ENCODE measurements at regions not wholly inside any gene's neighbourhood (a gene's known extent, or its start where the extent isn't known, plus 50 kb on each side); places are given as distances from the start of the nearest gene placed in this dataset.

DNA sequence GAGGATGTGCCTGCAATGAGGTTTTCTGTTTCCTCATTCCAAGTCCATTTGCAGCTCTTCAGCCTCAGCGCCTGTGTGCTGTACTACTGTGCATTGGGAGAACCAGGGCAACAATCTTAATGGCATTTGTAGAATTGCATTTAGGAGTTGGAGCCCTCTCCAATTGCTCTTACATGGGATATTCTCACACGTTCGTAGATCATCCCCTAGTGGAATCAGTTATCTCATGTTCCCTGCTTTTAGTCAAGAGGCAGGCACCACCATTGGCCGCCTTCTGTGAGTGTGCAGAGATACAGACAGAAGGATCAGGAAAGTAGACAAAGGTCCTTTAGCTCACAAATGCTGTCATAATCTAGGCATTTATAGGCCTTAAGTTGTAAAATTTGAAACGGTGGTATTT, 84.2 kb upstream of the RGS17 start:
- TF ChIP-seq EZH2phosphoT487 (IDR thresholded peaks at IDR 0.05; ENCODE audit: borderline replicate concordance, low read depth, low read length), result no peak
- TF ChIP-seq, protein P1, sequence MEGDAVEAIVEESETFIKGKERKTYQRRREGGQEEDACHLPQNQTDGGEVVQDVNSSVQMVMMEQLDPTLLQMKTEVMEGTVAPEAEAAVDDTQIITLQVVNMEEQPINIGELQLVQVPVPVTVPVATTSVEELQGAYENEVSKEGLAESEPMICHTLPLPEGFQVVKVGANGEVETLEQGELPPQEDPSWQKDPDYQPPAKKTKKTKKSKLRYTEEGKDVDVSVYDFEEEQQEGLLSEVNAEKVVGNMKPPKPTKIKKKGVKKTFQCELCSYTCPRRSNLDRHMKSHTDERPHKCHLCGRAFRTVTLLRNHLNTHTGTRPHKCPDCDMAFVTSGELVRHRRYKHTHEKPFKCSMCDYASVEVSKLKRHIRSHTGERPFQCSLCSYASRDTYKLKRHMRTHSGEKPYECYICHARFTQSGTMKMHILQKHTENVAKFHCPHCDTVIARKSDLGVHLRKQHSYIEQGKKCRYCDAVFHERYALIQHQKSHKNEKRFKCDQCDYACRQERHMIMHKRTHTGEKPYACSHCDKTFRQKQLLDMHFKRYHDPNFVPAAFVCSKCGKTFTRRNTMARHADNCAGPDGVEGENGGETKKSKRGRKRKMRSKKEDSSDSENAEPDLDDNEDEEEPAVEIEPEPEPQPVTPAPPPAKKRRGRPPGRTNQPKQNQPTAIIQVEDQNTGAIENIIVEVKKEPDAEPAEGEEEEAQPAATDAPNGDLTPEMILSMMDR (conservative IDR thresholded peaks at IDR 0.05; ENCODE audit: low read length), result no peak
